ENCODE measurements at regions not wholly inside any gene's neighbourhood (a gene's known extent, or its start where the extent isn't known, plus 50 kb on each side); places are given as distances from the start of the nearest gene placed in this dataset.

- Mint-ChIP-seq H3K9me3 (peaks cover 42% of the 10 kb centered on the region), H3K27me3 (ENCODE audit: low read depth) (peaks cover 8% of the 10 kb centered on the region; the same call in 1 of the 2 replicates), H3K4me1 (no peaks in the 10 kb centered on the region; the same call in 1 of the 2 replicates), H3K4me3 (no peak overlapping the region), H3K27ac (no peak overlapping the region), H3K36me3 (peaks cover 46% of the 10 kb centered on the region)
- ChIA-PET CTCF (no interaction called here), POLR2A (no interaction called here)
- TF ChIP-seq TEAD1 (CRISPR knock-in tag; IDR thresholded peaks at IDR 0.05): no peak
- no peak for TF ChIP-seq FOXP1 (CRISPR knock-in tag; IDR thresholded peaks at IDR 0.05; ENCODE audit: borderline replicate concordance)
- no peak for TF ChIP-seq ZNF396 (CRISPR knock-in tag; IDR thresholded peaks at IDR 0.05; ENCODE audit: borderline replicate concordance)
- TF ChIP-seq SMAD3 (CRISPR knock-in tag; IDR thresholded peaks at IDR 0.05; ENCODE audit: borderline replicate concordance): no peak
- no peak for TF ChIP-seq EMX1 (CRISPR knock-in tag; IDR thresholded peaks at IDR 0.05)
- TF ChIP-seq STAT6 (CRISPR knock-in tag; conservative IDR thresholded peaks at IDR 0.05; ENCODE audit: low read depth): no peak
- no peak for TF ChIP-seq CREM (CRISPR knock-in tag; IDR thresholded peaks at IDR 0.05)
- TF ChIP-seq NFYB (CRISPR knock-in tag; conservative IDR thresholded peaks at IDR 0.05; ENCODE audit: low read depth): no peak
- no peak for TF ChIP-seq ZNF512 (CRISPR knock-in tag; IDR thresholded peaks at IDR 0.05; ENCODE audit: borderline replicate concordance)
- no peak for TF ChIP-seq ZNF423 (CRISPR knock-in tag; IDR thresholded peaks at IDR 0.05)
- no peak for TF ChIP-seq AR (CRISPR knock-in tag; IDR thresholded peaks at IDR 0.05)
- no peak for TF ChIP-seq USF2 (CRISPR knock-in tag; IDR thresholded peaks at IDR 0.05)
- no peak for TF ChIP-seq ZSCAN18 (CRISPR knock-in tag; IDR thresholded peaks at IDR 0.05)
- TF ChIP-seq SP1 (CRISPR knock-in tag; conservative IDR thresholded peaks at IDR 0.05): no peak
- no peak for TF ChIP-seq ATF2 (CRISPR knock-in tag; IDR thresholded peaks at IDR 0.05; ENCODE audit: borderline replicate concordance, low read depth)
- no peak for TF ChIP-seq IRF2 (CRISPR knock-in tag; IDR thresholded peaks at IDR 0.05; ENCODE audit: borderline replicate concordance, low read depth)
- no peak for ATAC-seq
- DNase-seq (ENCODE audit: low spot score): no peak
Measured at GRCh38 chr10:37474645-37475044, 349.2 kb downstream of the ANKRD30A start.
